ENCODE measurements at regions not wholly inside any gene's neighbourhood (a gene's known extent, or its start where the extent isn't known, plus 50 kb on each side); places are given as distances from the start of the nearest gene placed in this dataset.

GRCh38 chr19:28027116-28027515 is 1185.8 kb downstream of the UQCRFS1 start:
- POLR2A ChIA-PET: no interaction called here
- no peaks in the 10 kb centered on the region for H3K27me3 ChIP-seq (ENCODE audit: control insufficient read depth, insufficient read depth, low read length)
- CTCF ChIA-PET: no interaction called here
- no peaks in the 10 kb centered on the region for H3K36me3 ChIP-seq (ENCODE audit: control insufficient read depth, insufficient read depth, low read length)
- H3K4me3 ChIP-seq (ENCODE audit: low read depth, low read length): no peak overlapping the region
- DNase-seq (ENCODE audit: low read depth): no peak
- no peak for TF ChIP-seq CTCF (IDR thresholded peaks at IDR 0.05; ENCODE audit: insufficient read depth, low read depth, low read length)

- no peaks in the 10 kb centered on the region for H3K36me3 ChIP-seq (ENCODE audit: control insufficient read depth, insufficient read depth, low read length)
- no peak overlapping the region for H3K4me3 ChIP-seq (ENCODE audit: low read depth, low read length)
- H3K27me3 ChIP-seq (ENCODE audit: control insufficient read depth, insufficient read depth, low read length): no peaks in the 10 kb centered on the region
- ChIA-PET POLR2A (no interaction called here), CTCF (no interaction called here)
- TF ChIP-seq CTCF (IDR thresholded peaks at IDR 0.05; ENCODE audit: insufficient read depth, low read depth, low read length): no peak
- DNase-seq (ENCODE audit: low read depth): no peak
Observed at GRCh38 chr19:28026636-28027035, 1186.3 kb downstream of the UQCRFS1 start.

- ChIA-PET POLR2A (no interaction called here), CTCF (no interaction called here)
- Histone ChIP-seq H3K4me3 (ENCODE audit: low read depth, low read length) (no peak overlapping the region), H3K36me3 (ENCODE audit: control insufficient read depth, insufficient read depth, low read length) (no peaks in the 10 kb centered on the region), H3K27me3 (ENCODE audit: control insufficient read depth, insufficient read depth, low read length) (no peaks in the 10 kb centered on the region)
- DNase-seq (ENCODE audit: low read depth): no peak
- no peak for TF ChIP-seq CTCF (IDR thresholded peaks at IDR 0.05; ENCODE audit: insufficient read depth, low read depth, low read length)
Observed at GRCh38 chr19:28024920-28025319, 1188.0 kb downstream of the UQCRFS1 start.

- CTCF ChIA-PET: no interaction called here
- H3K27me3 ChIP-seq (ENCODE audit: control insufficient read depth, insufficient read depth, low read length): no peaks in the 10 kb centered on the region
- POLR2A ChIA-PET: no interaction called here
- TF ChIP-seq CTCF (IDR thresholded peaks at IDR 0.05; ENCODE audit: insufficient read depth, low read depth, low read length): no peak
- no peak overlapping the region for H3K4me3 ChIP-seq (ENCODE audit: low read depth, low read length)
- no peaks in the 10 kb centered on the region for H3K36me3 ChIP-seq (ENCODE audit: control insufficient read depth, insufficient read depth, low read length)
- DNase-seq (ENCODE audit: low read depth): no peak
Observed at GRCh38 chr19:28023064-28023463, 1189.9 kb downstream of the UQCRFS1 start.

- DNase-seq (ENCODE audit: low read depth): no peak
- Histone ChIP-seq H3K4me3 (ENCODE audit: low read depth, low read length) (no peak overlapping the region), H3K27me3 (ENCODE audit: control insufficient read depth, insufficient read depth, low read length) (no peaks in the 10 kb centered on the region), H3K36me3 (ENCODE audit: control insufficient read depth, insufficient read depth, low read length) (no peaks in the 10 kb centered on the region)
- no peak for TF ChIP-seq CTCF (IDR thresholded peaks at IDR 0.05; ENCODE audit: insufficient read depth, low read depth, low read length)
- ChIA-PET CTCF (no interaction called here), POLR2A (no interaction called here)
Observed at GRCh38 chr19:28022506-28022905, 1190.4 kb downstream of the UQCRFS1 start.

Measured in BJ (cell line).